KBM-7 (cell line): ENCODE measurements at regions not wholly inside any gene's neighbourhood (a gene's known extent, or its start where the extent isn't known, plus 50 kb on each side); places are given as distances from the start of the nearest gene placed in this dataset.
A peak's percentile ranks its signal among the peaks of the same experiment; 100 is the strongest.
"Not testable (repeated sequence)": the region's sequence is repeated elsewhere in the genome, so short reads cannot be mapped to it uniquely, and the experiment has no call there.

Source experiments
- DNase-seq: peaks from one replicate; pipeline ENCODE4 v3.0.0-alpha.2; 2015
- in situ Hi-C: fragments of 300-500 bp; cut with MboI; formaldehyde crosslinking; loops from 2 replicates; pipeline ENCODE4 v1.14.3; 2020; ENCODE audit warnings: low sequenced_read_pairs, low pct_unique_long_range_greater_than_20kb, mixed read lengths

DNA sequence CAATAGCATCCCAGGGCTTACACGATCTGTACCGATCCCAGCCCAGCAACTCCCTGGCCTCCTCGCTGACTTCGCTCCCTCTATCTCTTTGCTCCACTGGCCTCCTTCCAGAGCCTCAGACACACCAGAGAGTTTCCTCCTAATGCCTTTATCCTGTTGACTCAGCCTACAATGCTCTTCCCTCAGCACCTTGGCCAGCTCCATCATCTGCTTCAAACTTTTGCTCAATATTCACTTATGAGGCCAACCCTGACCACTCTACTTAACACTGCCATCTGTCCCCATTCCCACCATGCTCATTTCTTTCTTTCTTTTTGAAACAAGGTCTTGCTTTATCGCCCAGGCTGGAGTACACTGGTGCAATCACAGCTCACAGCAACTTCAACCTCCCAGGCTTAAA lies 180.9 kb downstream of the CEP170 start:
- DNase-seq, in situ Hi-C loops: not testable (repeated sequence)

DNA sequence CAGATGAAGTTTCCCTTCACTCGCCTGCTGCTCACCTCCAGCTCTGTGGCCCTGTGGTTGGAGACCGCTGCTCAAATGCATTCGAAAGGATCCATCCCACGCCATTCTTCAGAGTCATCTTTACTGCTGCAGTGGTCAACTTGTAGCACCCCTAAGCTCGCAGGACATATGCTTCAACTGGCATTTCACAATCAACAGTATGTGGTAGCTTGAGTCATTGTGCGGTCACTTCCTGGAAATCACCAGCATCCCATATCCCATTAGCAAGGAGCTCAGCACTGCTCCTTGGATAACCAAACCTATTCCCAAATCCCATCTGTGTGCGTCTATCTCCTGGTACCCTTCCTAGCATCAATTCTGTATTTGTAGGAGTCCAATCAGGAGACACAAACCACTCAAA lies 188.0 kb downstream of the CEP170 start:
- in situ Hi-C loops: not testable (repeated sequence)

DNA sequence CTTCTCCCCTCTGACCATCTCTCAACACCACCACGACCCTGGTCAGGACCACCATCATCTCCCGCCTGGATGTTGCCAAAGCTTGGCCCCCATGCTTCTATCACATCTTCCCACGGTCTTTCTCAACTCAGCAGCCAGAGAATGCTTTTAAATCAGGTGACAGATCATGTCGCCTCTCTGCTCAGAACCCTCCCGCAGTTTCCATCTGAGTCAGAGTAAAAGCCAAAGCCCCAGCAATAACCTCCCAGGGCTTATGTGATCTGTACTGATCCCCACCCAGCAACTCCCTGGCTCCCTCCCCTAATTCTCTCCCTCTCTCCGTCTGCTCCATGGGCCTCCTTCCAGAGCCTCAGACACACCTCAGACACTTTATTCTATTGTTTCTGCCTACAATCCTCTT lies 193.1 kb downstream of the CEP170 start:
- in situ Hi-C loops, DNase-seq: not testable (repeated sequence)

More for the DNA sequence above, 188.0 kb downstream of the CEP170 start:
- DNase-seq: not testable (repeated sequence)

DNA sequence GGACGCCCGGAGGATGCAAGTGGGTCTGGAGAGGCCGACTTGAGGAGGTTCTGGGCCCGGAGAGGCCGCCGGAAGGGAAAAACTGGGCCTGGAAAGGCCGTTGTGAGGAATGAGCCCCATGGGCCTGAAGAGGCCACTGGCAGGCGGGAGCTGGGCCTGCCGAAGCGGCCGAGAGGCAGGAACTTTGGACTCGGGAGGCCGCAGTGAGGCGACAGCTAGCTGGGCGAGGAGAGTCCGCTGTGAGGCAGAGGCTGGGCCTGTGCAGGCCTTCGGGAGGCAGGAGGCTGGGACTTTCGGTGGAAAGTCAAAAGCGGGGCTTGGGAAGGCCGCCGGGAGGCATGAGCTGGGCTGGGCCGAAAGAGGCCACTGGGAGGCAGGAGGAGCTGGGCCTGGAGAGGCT lies 199.6 kb downstream of the CEP170 start:
- in situ Hi-C loops, DNase-seq: not testable (repeated sequence)

DNA sequence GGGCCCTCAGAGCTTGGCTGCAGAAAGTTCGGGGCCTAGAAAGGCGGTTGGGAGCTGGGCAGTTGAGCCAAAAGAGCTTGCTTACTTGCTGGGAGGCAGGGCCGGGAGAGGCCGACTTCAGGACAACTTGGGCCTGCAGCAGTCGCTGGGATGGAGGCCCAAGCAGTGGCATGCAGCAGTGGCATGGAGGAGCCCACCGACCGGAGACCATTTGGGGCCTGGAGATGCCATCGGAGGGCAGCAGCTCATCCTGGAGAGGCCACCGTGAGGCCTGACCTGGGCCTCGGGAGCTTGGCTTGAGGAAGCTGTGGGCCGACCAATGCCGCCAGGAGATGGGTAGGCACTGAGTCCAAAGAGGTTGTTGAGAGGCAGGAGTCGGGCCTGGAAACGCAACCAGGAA lies 200.0 kb downstream of the CEP170 start:
- in situ Hi-C loops: not testable (repeated sequence)

DNA sequence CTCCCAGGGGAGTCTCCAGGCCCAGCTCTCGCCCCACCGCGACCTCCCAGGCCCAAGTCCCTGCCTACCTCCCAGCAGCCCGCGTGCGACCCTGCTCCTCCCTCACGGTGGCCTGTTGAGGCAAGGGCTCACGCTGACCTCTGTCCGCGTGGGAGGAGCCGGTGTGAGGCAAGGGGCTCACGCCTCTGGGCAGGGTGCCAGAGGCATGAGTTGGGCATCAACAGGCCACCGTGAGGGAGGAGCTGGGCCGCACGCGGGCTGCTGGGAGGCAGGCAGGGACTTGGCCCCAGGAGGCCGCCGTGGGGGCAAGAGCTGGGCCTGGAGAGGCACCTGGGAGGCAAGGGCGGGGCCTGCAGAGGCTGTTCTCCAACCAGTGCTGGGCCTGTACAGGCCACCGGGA lies 200.4 kb downstream of the CEP170 start:
- in situ Hi-C loops: not testable (repeated sequence)

More for the DNA sequence above, 200.0 kb downstream of the CEP170 start:
- DNase-seq: not testable (repeated sequence)

DNA sequence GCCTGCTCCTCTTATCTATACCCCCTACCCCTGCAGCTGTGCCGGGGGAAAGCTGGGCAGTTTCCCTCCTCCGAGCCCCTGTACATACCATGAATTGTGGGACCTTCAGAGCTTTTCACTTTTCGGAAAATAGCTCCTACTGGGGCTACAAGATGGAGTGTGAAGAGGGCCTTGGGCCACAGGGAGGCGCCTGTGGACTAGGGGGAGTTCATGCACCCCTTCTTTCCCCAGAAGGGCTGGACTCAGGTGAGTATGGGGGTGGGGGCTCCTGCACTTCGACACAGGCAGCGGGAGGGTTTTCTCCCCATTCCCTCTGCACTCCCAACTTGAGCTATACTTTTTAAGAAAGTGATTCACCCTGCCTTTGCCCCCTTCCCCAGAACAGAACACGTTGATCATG lies 202.0 kb downstream of the CEP170 start:
- in situ Hi-C loops, DNase-seq: not testable (repeated sequence)

More for the DNA sequence above, 200.4 kb downstream of the CEP170 start:
- not testable (repeated sequence) for DNase-seq

DNA sequence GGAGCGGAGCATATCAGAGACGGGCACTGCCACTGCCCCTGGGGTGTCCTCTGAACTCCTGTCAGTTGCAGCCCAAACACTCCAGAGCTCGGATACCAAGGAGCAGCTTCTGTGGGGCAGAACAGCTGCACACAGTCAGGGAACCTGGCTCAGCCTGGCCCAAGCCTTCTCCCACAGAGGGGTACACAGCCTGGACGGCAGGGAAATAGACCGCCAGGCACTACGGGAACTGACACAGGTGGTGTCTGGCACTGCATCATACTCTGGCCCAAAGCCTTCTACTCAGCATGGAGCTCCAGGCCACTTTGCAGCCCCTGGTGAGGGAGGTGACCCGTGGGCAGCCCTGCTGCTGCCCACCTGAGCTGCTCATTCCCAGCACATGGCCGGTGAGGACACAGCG lies 204.5 kb downstream of the CEP170 start:
- DNase-seq, in situ Hi-C loops: not testable (repeated sequence)

DNA sequence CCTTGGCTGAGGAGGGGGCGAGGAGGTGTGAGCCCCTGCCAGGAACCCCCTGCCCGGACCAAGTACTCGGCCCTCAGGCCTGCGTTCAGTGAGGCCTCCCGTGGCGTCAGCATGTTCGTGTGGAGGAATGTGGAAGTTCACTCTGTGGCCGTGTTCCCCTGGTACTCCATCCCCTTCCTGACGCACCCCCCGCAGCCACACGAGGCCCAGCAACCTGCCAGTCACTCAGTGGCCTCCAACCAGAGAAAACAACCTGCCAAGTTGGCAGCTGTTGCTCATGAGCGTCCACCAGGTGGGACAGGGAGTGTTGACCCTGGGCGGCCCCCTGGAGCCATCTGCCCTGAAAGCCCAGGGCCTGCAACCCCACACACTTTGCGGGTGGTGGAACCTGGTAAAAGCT lies 205.4 kb downstream of the CEP170 start:
- in situ Hi-C loops, DNase-seq: not testable (repeated sequence)

DNA sequence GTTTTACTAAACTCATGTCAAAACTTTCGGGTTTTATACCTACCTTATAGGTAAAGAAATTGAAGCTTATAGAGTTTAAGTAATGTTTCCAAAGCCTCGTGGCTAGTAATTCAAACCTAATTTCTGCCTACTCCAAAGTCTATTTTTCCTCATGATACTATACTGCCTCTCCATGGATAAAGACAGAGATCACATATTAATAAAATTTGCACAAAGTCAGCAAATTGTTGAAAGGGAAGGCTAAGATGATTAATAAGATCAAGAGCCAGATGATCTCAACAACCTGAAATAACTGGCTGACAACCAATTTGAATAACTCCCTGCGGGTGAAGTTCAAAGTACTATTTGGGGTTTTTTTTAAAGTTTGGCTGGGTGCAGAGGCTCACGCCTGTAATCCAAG lies 233.7 kb downstream of the CEP170 start:
- DNase-seq, in situ Hi-C loops: not testable (repeated sequence)

DNA sequence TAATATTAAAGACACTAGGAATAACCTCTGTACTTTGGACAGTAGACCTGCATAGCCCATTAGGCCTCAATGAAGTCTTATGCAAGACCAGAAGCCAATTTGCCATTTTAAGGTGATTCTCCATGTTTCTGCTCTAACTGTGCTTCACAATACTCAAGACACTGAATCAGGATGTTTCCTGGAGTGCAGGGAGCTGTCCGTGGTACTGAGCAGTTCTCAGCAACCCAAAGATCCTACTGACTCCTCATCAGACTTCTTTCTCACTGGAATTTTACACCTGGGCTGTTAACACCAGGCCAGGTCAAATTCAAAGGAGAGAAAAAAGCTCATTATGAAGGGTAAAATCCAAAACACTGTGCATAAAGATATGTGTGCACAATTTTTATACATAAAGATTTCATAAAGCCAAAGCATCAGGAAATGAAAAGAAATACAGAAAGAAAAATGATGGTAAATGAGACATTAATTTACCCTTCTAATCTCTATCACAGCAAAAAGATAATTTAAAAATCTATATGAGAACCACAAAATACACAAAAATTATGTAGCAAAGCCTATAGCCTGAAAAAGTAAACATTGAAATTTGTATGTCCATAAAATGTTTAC lies 235.9 kb downstream of the CEP170 start:
- in situ Hi-C loops, DNase-seq: not testable (repeated sequence)

DNA sequence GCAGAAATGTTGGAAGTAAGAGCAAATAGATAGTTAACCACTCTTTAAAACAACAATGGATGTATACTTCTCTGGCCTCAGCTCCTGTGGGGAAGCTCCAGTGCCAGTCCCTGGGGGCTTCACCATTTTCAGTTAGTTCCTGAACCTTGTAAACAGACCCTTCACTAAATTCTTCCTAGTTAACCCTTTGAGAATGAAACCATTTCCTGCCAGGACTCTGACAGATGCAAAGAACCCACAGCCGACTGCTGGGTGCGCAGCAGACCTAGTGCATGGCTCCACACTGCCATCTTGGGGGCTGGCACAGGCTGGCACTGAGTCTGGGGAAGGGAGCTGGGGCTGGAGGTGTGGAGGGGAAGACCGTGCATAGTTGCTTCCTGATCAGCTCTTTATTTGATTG lies 244.4 kb downstream of the CEP170 start:
- DNase-seq, in situ Hi-C loops: not testable (repeated sequence)

DNA sequence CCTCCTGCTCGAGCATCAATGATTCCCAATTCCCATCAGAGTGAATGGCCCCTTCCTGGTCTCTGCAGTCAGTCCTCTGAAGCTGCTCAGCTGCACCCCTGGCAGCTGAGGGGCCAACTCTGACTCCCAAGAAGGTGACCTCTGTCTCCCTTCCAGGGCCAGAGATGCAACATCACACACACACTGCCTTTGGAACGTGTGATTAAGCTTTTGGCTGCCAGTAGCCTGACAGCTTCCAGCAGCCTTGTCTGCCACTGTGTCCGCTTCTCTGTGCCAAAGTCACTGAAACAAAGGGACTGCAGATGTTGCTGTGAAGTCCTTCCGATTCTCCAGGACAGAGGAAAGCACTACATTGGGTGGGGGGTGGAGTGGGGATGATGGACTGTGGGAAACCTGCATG lies 254.1 kb downstream of the CEP170 start:
- DNase-seq, in situ Hi-C loops: not testable (repeated sequence)

DNA sequence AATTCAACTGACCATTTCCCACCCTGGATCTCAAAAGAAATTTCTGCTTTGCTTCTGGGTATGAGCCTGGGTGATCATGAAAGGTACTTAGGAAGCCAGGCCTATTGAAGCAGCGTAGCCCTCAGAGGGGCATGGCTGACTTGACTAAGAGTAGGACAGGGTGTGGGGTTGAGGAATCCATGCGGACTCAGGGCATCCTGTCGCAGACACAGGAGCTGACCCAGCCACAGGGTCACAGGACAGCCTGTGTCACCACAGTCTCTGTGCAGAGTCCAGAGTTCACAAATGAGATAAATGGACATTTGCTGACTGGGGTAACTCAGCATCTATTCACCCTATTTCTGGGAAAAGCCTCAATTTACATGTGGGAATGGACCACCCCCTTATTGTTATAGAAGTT lies 262.3 kb downstream of the CEP170 start:
- in situ Hi-C loops, DNase-seq: not testable (repeated sequence)

DNA sequence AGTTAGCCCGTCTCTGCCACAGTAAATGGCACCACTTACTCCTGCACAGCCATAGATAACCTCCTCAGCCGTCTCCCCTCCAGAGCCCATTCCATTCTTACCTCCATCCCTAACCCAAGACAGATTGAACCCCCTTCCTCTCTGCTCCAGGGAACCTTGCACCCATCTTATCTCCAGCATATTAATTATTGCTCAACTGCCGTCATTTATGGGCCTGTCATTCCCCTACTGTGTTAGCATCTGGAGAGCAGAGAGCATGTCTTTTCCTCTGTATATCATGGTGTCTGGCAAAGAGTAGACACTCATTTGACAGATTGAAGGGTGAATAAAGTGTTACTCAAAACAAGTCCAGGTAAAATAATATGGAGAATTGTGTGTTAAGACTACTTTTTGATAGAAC lies 270.0 kb downstream of the CEP170 start:
- DNase-seq, in situ Hi-C loops: not testable (repeated sequence)

DNA sequence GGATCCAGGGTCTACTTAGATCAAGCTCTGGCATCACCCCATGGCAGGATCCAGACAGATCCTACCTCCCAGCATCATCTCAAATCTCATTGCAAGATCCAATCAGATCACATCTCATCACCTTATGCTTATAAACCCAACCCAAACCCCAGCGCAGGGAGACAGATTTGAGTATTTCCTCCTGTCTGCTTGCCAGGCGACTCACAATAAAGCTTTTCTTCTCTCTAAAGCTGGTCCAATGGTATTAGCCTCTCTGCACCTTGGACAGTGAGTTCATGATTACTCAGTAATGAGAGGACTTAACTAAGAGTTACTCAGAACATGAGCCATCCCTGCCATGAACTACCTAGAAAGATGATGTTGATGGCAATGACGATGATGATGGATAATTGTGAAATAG lies 281.7 kb downstream of the CEP170 start:
- DNase-seq, in situ Hi-C loops: not testable (repeated sequence)

DNA sequence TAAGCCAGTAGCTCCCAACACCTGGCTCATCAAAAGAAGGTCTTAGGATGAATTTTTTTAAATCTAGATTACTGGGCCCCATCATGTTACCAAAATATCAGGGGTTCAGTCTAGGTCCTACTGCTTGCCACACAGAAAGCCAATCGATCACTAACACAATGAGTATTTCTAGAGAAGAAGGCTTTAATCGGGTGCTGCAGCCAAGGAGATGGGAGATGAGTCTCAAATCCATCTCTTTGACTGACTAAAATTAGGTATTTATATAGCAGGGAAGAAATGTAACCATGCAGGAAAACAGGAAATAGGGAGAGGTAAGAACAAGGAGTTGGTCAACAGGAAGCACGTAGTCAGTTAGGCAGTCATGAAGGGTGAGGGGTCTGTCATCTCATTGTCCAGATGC lies 288.2 kb downstream of the CEP170 start:
- in situ Hi-C loops: no loop called here
- DNase-seq: no peak

DNA sequence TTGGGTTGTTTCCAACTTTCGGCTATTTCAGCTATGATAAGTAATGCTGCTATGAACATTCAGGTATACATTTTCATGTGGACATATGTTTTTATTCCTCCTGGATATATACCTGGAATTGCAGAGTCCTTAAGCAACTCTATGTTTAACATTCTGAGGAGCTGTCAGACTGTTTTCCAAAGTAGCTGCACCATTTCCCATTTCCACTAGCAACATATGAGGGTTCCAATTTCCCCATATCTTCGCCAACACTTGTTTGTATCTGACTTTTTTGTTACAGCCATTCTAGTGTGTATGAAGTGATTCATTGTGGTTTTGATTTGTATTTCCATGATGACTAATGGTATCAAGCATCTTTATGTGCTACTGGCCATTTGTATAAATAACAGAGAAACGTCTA lies 295.7 kb downstream of the CEP170 start:
- DNase-seq, in situ Hi-C loops: not testable (repeated sequence)

DNA sequence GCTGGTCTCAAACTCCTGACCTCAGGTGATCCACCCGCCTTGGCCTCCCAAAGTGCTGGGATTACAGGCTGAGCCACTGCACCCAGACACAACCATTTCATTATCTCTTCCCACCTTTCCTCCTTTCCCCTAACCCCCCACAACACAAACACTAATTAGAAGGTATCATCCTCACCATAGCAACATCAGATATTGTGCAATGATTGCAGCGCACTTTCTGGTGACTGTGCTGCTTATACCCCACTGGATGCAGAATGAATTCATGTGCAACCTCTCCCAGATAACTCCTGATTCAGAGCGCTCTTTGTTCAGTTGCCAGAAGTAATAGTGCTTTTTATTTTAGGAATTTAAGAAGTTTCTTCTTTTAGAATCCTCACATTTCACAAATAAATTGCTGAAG lies 300.1 kb downstream of the CEP170 start:
- in situ Hi-C loops, DNase-seq: not testable (repeated sequence)

DNA sequence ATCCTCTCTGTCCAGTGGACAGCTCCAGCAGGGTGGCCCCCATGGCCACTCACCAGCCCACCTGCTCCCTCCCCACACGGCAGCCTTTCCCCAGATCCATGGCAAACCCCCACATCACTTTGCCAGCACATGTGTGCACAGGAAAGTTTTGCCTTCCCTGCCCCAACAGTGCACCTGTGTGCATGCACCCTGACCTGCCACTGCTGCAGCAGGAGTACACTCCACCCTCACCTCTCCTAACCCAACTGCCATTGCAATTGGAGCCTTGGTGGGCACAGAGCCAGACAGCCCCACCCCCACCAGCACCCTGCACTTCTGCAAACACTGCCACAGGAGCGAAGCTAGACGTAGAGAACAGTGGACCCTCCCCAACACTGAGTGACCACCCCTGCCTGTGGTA lies 308.9 kb downstream of the CEP170 start:
- DNase-seq: no peak
- in situ Hi-C loops: no loop called here

DNA sequence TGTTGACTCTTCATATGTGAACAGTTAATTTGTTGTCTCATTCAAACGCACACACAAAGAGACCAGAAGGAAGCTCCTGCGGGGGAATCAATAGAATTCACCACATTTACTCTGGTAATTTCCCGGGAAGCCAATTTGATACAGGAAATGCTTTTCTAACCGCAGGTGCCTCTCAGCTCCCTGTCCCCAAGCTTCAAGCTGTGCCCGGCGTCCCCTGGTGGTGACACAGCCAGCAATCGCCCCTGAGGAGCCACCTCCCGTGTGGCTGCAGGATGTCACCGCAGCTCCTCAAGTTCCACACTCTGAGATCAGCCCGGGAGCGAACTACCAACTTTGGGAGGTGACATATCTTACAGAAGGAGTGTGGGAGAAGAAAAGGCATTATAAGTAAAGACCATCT lies 318.4 kb downstream of the CEP170 start:
- in situ Hi-C loops: not testable (repeated sequence)
- peak; percentile 24 for DNase-seq
